ENCODE measurements at regions not wholly inside any gene's neighbourhood (a gene's known extent, or its start where the extent isn't known, plus 50 kb on each side); places are given as distances from the start of the nearest gene placed in this dataset.
"Not testable (repeated sequence)": the region's sequence is repeated elsewhere in the genome, so short reads cannot be mapped to it uniquely, and the experiment has no call there.

DNA sequence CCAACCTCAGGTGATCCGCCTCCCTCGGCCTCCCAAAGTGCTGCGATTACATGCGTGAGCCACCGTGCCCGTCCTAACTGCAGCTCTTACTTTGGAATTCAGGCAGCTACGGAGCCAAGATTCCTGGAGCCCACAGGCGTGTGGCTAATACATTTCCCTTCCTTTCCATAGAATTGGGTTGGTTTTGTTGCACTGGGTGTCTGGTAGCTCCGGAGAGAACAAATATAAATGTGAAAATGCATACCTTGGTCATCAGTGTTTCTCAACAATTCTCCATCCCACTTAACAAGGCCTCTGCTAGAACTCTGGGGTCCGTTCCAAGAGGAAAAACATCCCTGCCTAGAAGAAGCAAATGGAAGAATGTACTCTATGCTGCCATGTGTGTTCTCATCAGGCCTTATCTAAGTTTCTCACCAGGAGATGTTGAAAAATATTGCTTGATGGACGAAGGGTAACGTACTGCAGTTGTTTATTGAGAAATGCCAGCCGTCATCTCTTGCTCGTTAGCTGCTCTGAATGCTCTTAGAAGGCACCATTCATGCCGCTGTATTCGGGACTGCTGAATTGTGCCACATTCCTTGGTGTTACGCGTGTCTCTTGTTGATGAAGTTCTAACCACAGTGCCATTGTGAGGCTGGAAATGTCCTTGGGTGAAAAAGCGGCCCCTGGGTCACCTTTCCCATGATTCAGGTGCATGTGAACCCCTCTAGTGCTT is 50.5 kb upstream of the CD99 start:
- no peak for DNase-seq

GRCh38 chrX:2638279-2638678 is 52.8 kb upstream of the CD99 start:
- DNase-seq: no peak

DNA sequence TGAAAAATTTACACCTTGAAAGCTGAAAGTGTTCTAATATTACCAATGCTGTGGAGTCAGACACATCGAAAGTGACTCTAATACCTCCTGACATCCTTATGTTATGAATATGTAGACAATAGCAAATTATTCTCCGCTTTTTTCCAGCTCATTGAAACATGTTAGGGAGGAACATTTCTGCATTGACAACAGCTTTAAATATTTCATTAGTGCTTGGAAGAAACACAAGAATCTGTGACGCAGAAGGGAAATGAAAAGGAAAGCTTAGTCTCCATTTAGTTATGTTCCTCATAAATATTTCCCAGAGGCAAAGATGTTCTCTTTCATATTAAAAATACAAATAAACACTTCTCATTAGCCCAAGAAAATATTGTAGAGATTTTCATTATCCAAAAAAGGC is 55.8 kb upstream of the CD99 start:
- no peak for DNase-seq

DNA sequence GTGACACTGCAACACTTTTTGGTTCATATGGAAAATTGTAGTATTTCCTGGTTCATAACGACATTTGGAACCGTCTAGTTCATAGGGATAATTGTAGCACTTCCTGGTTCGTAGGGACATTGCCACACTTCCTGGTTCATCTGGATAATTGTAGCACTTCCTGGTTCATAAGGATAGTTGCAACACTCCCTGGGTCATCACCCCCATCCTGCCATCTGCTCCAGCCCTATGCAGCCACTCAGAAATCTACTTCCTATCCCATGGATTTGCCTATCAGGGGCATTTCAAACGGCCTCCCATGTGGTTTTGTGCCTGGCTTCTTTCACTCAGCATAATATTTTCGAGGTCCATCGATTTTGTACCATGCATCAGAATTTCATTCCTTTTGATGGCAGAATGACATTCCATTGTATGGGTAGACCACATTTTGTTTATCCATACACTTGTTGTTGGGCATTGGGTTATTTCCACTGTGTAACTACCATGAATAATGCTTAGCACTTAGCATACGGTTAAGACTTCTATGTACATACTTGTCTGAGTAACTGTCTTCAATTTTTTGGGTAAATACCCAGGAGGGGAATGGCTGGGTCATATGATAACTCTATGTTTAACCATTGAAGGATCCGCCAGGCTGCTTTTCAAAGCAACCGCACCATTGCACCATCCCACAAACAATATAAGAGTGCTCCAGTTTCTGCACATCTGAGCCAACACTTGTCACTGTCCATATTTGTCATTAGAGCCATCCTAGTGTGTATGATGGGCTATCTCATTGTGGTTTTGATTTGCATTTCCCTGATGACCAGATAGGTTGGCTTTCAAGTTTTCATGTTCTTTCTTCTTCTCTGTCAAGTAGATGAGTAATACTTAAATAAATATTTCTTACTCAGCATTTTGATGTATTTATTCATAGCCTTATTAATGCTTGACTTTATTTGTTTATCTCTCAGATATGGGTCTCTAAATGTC is 58.3 kb upstream of the CD99 start:
- no peak for DNase-seq

DNA sequence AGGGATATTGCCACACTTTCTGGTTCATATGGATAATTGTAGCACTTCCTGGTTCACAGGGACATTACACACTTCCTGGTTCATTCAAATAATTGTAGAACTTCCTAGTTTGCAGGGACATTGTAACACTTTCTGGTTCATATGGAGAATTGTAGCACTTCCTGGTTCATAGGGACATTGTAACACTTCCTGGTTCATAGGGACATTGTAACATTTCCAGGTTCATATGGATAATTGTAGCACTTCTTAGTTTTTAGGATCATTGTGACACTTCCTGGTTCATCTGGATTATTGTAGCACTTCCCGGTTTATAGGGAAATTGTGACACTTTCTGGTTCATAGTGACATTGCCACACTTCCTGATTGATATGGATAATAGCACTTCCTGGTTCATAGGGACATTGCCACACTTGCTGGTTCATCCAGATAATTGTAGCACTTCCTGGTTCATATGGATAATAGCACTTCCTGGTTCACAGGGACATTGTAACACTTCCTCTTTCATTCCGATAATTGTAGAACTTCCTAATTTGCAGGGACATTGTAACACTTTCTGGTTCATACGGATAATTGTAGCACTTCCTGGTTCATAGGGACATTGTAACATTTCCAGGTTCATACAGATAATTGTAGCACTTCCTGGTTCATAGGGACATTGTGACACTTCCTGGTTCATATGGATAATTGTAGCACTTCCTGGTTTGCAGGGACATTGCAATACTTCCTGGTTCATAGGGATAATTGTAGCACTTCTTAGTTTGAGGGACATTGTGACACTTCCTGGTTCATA is 59.2 kb upstream of the CD99 start:
- no peak for DNase-seq

DNA sequence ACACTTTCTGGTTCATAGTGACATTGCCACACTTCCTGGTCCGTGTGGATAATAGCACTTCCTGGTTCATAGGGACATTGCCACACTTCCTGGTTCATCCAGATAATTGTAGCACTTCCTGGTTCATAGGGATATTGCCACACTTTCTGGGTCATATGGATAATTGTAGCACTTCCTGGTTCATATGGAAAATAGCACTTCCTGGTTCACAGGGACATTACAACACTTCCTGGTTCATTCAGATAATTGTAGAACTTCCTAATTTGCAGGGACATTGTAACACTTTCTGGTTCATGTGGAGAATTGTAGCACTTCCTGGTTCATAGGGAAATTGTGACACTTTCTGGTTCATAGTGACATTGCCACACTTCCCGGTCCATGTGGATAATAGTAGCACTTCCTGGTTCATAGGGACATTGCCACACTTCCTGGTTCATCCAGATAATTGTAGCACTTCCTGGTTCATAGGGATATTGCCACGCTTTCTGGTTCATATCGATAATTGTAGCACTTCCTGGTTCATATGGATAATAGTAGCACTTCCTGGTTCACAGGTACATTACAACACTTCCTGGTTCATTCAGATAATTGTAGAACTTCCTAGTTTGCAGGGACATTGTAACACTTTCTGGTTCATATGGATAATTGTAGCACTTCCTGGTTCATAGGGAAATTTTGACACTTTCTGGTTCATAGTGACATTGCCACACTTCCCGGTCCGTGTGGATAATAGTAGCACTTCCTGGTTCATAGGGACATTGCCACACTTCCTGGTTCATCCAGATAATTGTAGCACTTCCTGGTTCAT is 60.0 kb upstream of the CD99 start:
- not testable (repeated sequence) for DNase-seq

GRCh38 chrX:2630008-2630934 is 60.8 kb upstream of the CD99 start:
- DNase-seq: not testable (repeated sequence)

- no peak for DNase-seq
Measured at GRCh38 chrX:2629316-2630007, 61.6 kb upstream of the CD99 start.

GRCh38 chrX:2628751-2629315 is 62.3 kb upstream of the CD99 start:
- no peak for DNase-seq

DNA sequence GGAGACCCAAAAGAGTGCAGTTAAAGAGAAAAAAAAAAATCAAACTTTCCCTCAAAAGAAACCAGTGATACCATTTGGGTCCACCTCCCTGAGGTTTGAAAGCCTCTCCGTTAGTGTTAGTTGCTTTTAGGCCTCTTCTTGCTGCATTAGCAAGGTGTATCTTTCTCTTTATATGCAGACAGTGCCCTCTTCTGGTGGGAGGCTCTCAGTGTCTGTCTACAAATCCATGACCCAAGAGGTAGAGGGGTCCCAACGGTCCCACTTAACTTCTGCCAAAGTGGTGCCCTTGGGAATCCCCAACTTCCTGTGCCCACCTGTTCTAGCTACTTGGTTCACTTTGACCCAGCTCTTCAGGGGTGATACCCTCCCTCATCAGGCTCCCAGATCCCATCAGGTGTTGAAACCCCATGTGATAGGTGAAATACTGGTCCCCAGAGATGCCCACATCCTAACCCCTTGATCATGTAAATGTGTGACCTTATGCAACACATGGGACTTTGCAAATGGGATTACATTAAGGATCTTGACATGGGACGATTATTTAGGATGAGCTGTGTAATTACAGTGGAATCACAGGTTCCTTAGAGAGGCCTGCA is 63.7 kb upstream of the CD99 start:
- no peak for DNase-seq

GRCh38 chrX:2626750-2627149 is 64.3 kb upstream of the CD99 start:
- DNase-seq: no peak

DNA sequence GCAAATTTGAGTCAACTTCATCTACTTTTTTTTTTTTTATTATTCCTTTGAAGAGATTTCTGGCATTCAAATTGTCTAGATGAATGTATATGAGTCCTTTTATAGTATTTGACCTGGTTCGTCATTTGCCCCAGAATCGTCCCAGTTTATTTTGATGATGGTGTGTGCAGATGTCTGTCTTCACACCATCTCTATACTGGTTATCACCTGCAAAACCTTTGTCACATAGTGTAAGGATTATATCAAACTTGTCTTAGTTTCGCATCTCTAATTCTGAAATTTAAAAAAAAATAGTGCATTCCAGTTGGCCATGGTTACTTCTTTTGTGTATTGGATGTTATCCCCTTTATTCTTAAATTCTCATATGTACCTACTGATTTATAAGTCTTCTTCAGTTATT is 70.5 kb upstream of the CD99 start:
- DNase-seq: no peak

DNA sequence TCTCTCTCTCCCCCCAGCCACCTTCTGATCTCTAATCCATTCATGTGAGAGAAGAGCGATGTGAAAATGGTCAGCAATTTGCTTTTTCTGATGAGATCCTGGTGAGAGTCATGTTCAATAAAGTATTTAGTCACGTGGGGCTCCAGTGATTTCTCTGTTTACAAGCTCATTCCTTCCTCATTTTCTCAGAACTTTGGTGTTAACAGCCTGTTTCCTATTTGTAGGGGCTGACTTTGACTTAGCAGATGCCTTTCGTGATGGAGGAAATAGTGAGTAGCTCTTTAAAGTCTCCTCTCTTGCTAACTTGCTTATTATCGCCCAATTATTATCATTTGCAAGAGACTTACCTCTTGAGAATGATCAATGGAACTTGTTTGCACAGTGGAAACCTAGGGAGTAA is 72.6 kb upstream of the CD99 start:
- DNase-seq: no peak

DNA sequence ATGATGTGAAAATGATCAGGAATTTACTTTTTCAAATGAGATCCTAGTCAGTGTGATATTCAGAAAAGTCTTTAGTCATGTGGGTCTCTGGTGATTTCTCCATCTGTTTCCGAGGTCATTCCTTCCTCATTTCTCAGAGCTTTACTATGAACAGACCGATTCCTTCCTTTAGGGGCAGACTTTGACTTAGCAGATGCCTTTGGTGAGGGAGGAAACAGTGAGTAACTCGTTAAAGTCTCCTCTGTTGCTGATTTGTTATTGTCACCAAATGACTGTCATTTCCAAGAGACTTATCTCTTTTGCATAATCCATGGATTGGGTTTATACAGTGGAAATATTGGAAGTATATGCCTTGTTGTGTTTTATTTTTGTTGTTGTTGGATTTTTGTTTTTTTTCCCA is 76.2 kb upstream of the CD99 start:
- DNase-seq: no peak

DNA sequence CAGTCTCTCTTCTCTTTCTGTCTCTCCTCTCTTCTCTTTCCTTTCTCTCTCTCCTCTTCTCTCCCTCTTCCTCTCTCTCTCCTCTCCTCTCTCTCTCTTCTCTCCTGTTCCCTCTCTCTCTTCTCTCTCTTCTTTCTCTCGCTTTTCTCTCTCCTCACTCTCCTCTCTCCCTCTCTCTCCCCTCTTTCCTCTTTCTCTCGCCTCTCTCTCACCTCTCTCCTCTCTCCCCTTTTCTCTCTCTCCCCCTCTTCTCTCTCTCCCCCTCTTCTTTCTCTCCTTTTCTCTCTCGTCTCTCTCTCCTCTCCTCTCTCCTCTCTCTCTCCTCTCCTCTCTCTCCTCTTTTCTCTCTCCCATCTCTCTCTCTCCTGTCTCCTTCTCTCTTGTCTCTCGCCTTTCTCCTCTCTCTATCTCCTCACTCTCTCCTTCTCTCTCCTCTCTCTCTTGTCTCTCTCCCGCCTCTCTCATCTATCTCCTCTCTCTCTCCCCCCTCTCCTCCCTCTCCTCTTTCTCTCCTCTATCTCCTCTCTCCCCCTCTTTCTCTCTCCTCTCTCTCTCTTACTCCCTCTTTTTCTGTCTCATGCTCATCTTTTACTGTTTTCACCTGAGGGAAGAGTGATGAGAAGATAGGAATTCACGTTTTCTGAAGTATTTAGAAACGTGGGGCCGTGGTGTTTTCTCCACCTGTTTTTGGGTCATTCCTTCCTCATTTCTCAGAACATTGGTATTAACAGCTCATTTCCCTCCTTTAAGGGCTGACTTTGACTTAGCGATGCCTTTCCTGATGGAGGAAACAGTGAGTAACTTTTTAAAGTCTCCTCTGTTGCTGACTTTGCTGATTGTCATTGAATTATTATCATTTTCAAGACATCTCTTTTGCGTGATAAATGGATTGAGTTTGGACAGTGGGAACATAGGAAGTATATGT is 80.6 kb upstream of the CD99 start:
- no peak for DNase-seq

GRCh38 chrX:2609431-2610238 is 81.5 kb upstream of the CD99 start:
- no peak for DNase-seq

DNA sequence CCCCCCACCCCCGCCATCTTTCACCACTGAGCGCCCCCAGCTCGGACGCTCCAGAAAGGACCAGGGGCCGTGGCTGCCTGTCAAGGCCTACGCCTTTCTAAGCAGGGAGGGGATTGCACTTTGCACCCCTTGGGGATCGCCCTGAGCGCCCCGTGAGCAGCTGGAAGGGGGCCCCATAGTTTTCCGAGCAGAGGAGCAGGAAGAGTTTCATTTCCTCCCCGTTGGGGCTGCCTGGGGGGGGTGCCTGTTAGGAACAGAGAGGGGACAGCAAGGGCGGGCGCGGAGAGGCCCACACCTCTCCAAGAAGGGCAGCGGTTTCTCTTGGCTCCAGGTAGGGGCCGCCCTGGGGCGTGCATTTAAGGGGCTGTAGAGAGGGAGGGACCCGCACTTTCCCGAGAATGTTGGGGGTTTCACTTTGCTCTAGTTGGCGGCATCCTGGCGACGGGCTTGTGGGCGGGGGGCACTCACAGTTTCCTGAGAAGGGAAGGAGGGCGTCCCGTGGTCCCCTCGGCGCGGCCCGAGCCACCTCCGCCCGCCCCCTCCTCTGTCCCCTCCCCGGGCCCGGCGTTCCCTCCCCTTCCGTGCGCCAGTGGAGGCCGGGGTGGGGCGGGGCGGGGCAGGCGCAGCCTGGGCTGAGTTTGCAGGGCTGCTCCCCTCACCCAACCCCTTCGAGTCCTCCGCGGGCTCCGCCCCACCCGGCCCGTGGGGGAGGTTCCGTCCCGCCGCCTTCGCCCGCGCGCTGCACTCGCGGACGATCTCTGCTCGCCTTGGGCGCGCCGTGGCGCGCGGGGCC is 82.3 kb upstream of the CD99 start:
- DNase-seq: no peak

All from NCI-H1048 (cell line).